ENCODE measurements at regions not wholly inside any gene's neighbourhood (a gene's known extent, or its start where the extent isn't known, plus 50 kb on each side); places are given as distances from the start of the nearest gene placed in this dataset.

DNA sequence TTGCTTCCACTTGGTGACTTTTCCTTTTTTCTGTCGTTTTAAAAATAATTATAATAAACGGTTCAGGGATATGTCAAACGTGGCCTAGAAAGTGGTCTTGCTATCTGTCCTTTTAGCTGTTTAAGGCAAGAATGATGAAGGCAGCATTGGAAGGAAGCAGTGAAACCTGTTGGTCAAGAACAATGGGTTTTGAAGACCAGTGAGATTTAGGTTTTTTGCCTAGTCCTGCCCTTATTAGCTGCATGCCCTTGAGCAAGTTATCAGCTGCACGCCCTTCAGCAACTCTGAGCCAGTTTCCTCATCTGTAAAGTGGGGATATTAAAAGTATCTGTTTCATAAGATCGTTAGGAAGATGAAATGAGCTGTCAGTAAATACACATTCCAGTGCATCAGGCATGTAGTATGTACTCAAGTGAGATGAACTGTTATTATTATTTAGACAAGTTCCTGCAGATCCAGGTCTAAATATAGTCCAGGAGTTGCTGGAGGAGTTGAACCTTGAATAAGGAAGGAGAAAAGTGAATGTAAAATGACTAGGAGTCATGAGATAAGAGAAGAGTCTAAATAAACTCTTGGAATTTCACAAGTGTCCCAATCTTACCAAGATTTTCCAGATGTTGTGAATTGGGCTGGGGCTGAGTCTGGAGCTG lies 90.8 kb upstream of the HSD17B12 start:
- TF ChIP-seq, protein P1, sequence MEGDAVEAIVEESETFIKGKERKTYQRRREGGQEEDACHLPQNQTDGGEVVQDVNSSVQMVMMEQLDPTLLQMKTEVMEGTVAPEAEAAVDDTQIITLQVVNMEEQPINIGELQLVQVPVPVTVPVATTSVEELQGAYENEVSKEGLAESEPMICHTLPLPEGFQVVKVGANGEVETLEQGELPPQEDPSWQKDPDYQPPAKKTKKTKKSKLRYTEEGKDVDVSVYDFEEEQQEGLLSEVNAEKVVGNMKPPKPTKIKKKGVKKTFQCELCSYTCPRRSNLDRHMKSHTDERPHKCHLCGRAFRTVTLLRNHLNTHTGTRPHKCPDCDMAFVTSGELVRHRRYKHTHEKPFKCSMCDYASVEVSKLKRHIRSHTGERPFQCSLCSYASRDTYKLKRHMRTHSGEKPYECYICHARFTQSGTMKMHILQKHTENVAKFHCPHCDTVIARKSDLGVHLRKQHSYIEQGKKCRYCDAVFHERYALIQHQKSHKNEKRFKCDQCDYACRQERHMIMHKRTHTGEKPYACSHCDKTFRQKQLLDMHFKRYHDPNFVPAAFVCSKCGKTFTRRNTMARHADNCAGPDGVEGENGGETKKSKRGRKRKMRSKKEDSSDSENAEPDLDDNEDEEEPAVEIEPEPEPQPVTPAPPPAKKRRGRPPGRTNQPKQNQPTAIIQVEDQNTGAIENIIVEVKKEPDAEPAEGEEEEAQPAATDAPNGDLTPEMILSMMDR (IDR thresholded peaks at IDR 0.05), result no peak
- TF ChIP-seq EZH2 (IDR thresholded peaks at IDR 0.05; ENCODE audit: borderline replicate concordance, insufficient read depth, low read depth, low read length, poor library complexity, severe bottlenecking), result no peak

Measured in B cell (primary cell).